CD4-positive, alpha-beta memory T cell (primary cell): ENCODE measurements at regions not wholly inside any gene's neighbourhood (a gene's known extent, or its start where the extent isn't known, plus 50 kb on each side); places are given as distances from the start of the nearest gene placed in this dataset.
"Not testable (repeated sequence)": the region's sequence is repeated elsewhere in the genome, so short reads cannot be mapped to it uniquely, and the experiment has no call there.

Experiments
- CTCF ChIA-PET: fragments of 350-600 bp; sonication (Branson Sonifier 250); formaldehyde crosslinking; loops from one replicate; lab custom pipeline; 2021; ENCODE audit warnings: inconsistent platforms; ENCODE audit not compliant: partially characterized antibody; lab: Charles Lee
- POLR2A ChIA-PET: fragments of 350-600 bp; sonication (Branson Sonifier 250); formaldehyde crosslinking; loops from one replicate; lab custom pipeline; 2021; ENCODE audit not compliant: partially characterized antibody; lab: Charles Lee
- DNase-seq, 5 donors: peaks; one replicate each; pipeline versions ENCODE4 v3.0.0 to v3.0.0-alpha.2; 2020 to 2022; ENCODE audit warnings: mixed read lengths in 1 of 5
- H3K27ac ChIP-seq: one replicate; pipeline ENCODE4 v1.7.0; 2013; ENCODE audit warnings: low read depth, low read length
- H3K27me3 ChIP-seq: 2 replicates; pipeline ENCODE4 v1.7.0; 2013; ENCODE audit warnings: mild to moderate bottlenecking, low read length, moderate library complexity; ENCODE audit not compliant: insufficient read depth
- H3K36me3 ChIP-seq: 2 replicates; pipeline ENCODE4 v1.7.0; 2013; ENCODE audit warnings: mild to moderate bottlenecking, low read length, moderate library complexity; ENCODE audit not compliant: insufficient read depth
- H3K4me1 ChIP-seq: 2 replicates; pipeline ENCODE4 v1.7.0; 2013; ENCODE audit warnings: mild to moderate bottlenecking, low read length, moderate library complexity; ENCODE audit not compliant: insufficient read depth
- H3K4me3 ChIP-seq, 2 donors: one replicate each; pipeline ENCODE4 v1.7.0; 2013; ENCODE audit warnings: low read length in 2 of 2, mild to moderate bottlenecking in 1 of 2
- H3K9me3 ChIP-seq, 2 donors: one replicate each; pipeline ENCODE4 v1.7.0; 2013; ENCODE audit warnings: low read length in 2 of 2, control low read depth in 1 of 2; ENCODE audit not compliant: control insufficient read depth in 1 of 2
- H3K27ac Mint-ChIP-seq, 7 donors: one replicate each; pipeline ENCODE4 v1.8.0; 2020 to 2021; ENCODE audit warnings: mixed read lengths in 7 of 7, mild to moderate bottlenecking in 6 of 7, inconsistent platforms in 3 of 7, moderate library complexity in 3 of 7
- H3K27me3 Mint-ChIP-seq, 2 donors: one replicate each; pipeline ENCODE4 v1.8.0; 2020 to 2021; ENCODE audit warnings: mixed read lengths in 2 of 2
- H3K36me3 Mint-ChIP-seq, 2 donors: one replicate each; pipeline ENCODE4 v1.8.0; 2020 to 2021; ENCODE audit warnings: mixed read lengths in 2 of 2, inconsistent platforms in 1 of 2, mild to moderate bottlenecking in 1 of 2
- H3K4me1 Mint-ChIP-seq, 4 donors: one replicate each; pipeline ENCODE4 v1.8.0; 2020 to 2021; ENCODE audit warnings: mixed read lengths in 4 of 4, mild to moderate bottlenecking in 1 of 4
- H3K4me3 Mint-ChIP-seq, 8 donors: one replicate each; pipeline ENCODE4 v1.8.0; 2020 to 2021; ENCODE audit warnings: mixed read lengths in 8 of 8, mild to moderate bottlenecking in 7 of 8, moderate library complexity in 6 of 8, inconsistent platforms in 3 of 8
- H3K9me3 Mint-ChIP-seq, 8 donors: one replicate each; pipeline ENCODE4 v1.8.0; 2020 to 2021; ENCODE audit warnings: mixed read lengths in 8 of 8, mild to moderate bottlenecking in 5 of 8, inconsistent platforms in 3 of 8, moderate library complexity in 1 of 8
- intact Hi-C: fragments of 100-400 bp; cut with micrococcal nuclease; formaldehyde crosslinking; loops from one replicate; pipeline ENCODE4 v1.15.1; 2023

GRCh38 chr16:88142056-88142935 lies 191.1 kb downstream of the BANP start:
- H3K4me1 Mint-ChIP-seq, H3K27ac ChIP-seq, H3K27ac Mint-ChIP-seq, intact Hi-C loops, H3K4me3 ChIP-seq, H3K4me3 Mint-ChIP-seq, H3K9me3 ChIP-seq, CTCF ChIA-PET, DNase-seq, H3K4me1 ChIP-seq, POLR2A ChIA-PET, H3K27me3 ChIP-seq, H3K36me3 Mint-ChIP-seq, H3K27me3 Mint-ChIP-seq, H3K36me3 ChIP-seq: not testable (repeated sequence)
- H3K9me3 Mint-ChIP-seq = peaks cover 0 to 25% (median 8%) of the 10 kb centered on the region in 8 donors

GRCh38 chr16:88143122-88144027 lies 192.1 kb downstream of the BANP start:
- H3K36me3 ChIP-seq, H3K9me3 ChIP-seq, POLR2A ChIA-PET, intact Hi-C loops, H3K4me3 Mint-ChIP-seq, H3K36me3 Mint-ChIP-seq, H3K27ac Mint-ChIP-seq, DNase-seq, H3K4me3 ChIP-seq, H3K4me1 Mint-ChIP-seq, H3K27me3 Mint-ChIP-seq, CTCF ChIA-PET, H3K27me3 ChIP-seq, H3K4me1 ChIP-seq, H3K27ac ChIP-seq: not testable (repeated sequence)
- H3K9me3 Mint-ChIP-seq = peaks cover 0 to 17% (median 6%) of the 10 kb centered on the region in 8 donors

- H3K27me3 Mint-ChIP-seq = peaks cover 0 to 1% of the 10 kb centered on the region in 2 donors
- POLR2A ChIA-PET = no interaction called here
Observed at GRCh38 chr16:88144028-88144511, 192.8 kb downstream of the BANP start.

GRCh38 chr16:88145376-88145775 lies 194.1 kb downstream of the BANP start:
- H3K36me3 ChIP-seq, H3K4me3 ChIP-seq, H3K27ac Mint-ChIP-seq, H3K27me3 Mint-ChIP-seq, H3K27ac ChIP-seq, H3K4me1 Mint-ChIP-seq, H3K36me3 Mint-ChIP-seq, intact Hi-C loops, H3K9me3 Mint-ChIP-seq, POLR2A ChIA-PET, H3K4me3 Mint-ChIP-seq, H3K27me3 ChIP-seq, H3K9me3 ChIP-seq, DNase-seq, H3K4me1 ChIP-seq, CTCF ChIA-PET: not testable (repeated sequence)

More at GRCh38 chr16:88144028-88144511, 192.8 kb downstream of the BANP start:
- no peaks in the 10 kb centered on the region for H3K36me3 Mint-ChIP-seq
- intact Hi-C loops = no loop called here
- Histone ChIP-seq H3K9me3 (no peaks in the 10 kb centered on the region), H3K4me3 (no peak overlapping the region), H3K36me3 (no peaks in the 10 kb centered on the region), H3K27me3 (no peaks in the 10 kb centered on the region), H3K27ac (no peak overlapping the region), H3K4me1 (no peaks in the 10 kb centered on the region)
- DNase-seq = no peak
- no peak overlapping the region for H3K4me3 Mint-ChIP-seq
- H3K27ac Mint-ChIP-seq = no peak overlapping the region
- CTCF ChIA-PET = no interaction called here
- no peaks in the 10 kb centered on the region for H3K4me1 Mint-ChIP-seq
- peaks cover 0 to 10% (median 2%) of the 10 kb centered on the region in 8 donors for H3K9me3 Mint-ChIP-seq

- H3K9me3 Mint-ChIP-seq, H3K4me3 ChIP-seq, H3K9me3 ChIP-seq, H3K27me3 ChIP-seq, H3K4me3 Mint-ChIP-seq, H3K27ac Mint-ChIP-seq, POLR2A ChIA-PET, H3K36me3 Mint-ChIP-seq, H3K27ac ChIP-seq, H3K27me3 Mint-ChIP-seq, CTCF ChIA-PET, intact Hi-C loops, H3K4me1 ChIP-seq, DNase-seq, H3K36me3 ChIP-seq, H3K4me1 Mint-ChIP-seq: not testable (repeated sequence)
Observed at GRCh38 chr16:88145824-88146405, 194.7 kb downstream of the BANP start.

GRCh38 chr16:88148078-88148477 lies 196.8 kb downstream of the BANP start:
- H3K4me1 ChIP-seq, intact Hi-C loops, H3K4me3 ChIP-seq, H3K36me3 Mint-ChIP-seq, H3K27me3 ChIP-seq, H3K36me3 ChIP-seq, H3K4me1 Mint-ChIP-seq, CTCF ChIA-PET, POLR2A ChIA-PET, H3K9me3 ChIP-seq, H3K27ac ChIP-seq, H3K9me3 Mint-ChIP-seq, DNase-seq, H3K27me3 Mint-ChIP-seq, H3K27ac Mint-ChIP-seq: not testable (repeated sequence)
- H3K4me3 Mint-ChIP-seq = peak overlapping the region in 1 of 8 donors; percentile 55

GRCh38 chr16:88148682-88149081 lies 197.4 kb downstream of the BANP start:
- H3K36me3 Mint-ChIP-seq, H3K27ac ChIP-seq, H3K36me3 ChIP-seq, H3K27me3 ChIP-seq, POLR2A ChIA-PET, H3K27me3 Mint-ChIP-seq, H3K4me1 Mint-ChIP-seq, H3K4me1 ChIP-seq, DNase-seq, H3K4me3 Mint-ChIP-seq, intact Hi-C loops, H3K4me3 ChIP-seq, H3K27ac Mint-ChIP-seq, H3K9me3 ChIP-seq, CTCF ChIA-PET, H3K9me3 Mint-ChIP-seq: not testable (repeated sequence)
